H9 (cell line): ENCODE measurements at regions not wholly inside any gene's neighbourhood (a gene's known extent, or its start where the extent isn't known, plus 50 kb on each side); places are given as distances from the start of the nearest gene placed in this dataset.

Experiments used
- DNase-seq: peaks from one replicate; pipeline ENCODE4 v3.0.0-alpha.2; 2017
- H2AFZ ChIP-seq: one replicate; pipeline ENCODE4 v1.6.1; 2013; ENCODE audit warnings: mild to moderate bottlenecking, low read length, control low read depth, moderate library complexity
- H2AK5ac ChIP-seq: 2 replicates; pipeline ENCODE4 v1.6.1; 2013; ENCODE audit warnings: low read length, control low read depth, mixed read lengths; ENCODE audit not compliant: insufficient read length
- H2BK120ac ChIP-seq: one replicate; pipeline ENCODE4 v1.6.1; 2013; ENCODE audit warnings: low read depth, mild to moderate bottlenecking, low read length, control low read depth, inconsistent platforms; ENCODE audit not compliant: poor library complexity, severe bottlenecking
- H2BK12ac ChIP-seq: 2 replicates; pipeline ENCODE4 v1.6.1; 2013; ENCODE audit warnings: low read length, control low read depth, mixed read lengths, low read depth; ENCODE audit not compliant: insufficient read length
- H2BK15ac ChIP-seq: 2 replicates; pipeline ENCODE4 v1.6.1; 2013; ENCODE audit warnings: low read depth, low read length, control low read depth
- H2BK20ac ChIP-seq: one replicate; pipeline ENCODE4 v1.6.1; 2013; ENCODE audit warnings: low read depth, mild to moderate bottlenecking, low read length, control low read depth, inconsistent platforms; ENCODE audit not compliant: poor library complexity, severe bottlenecking
- H2BK5ac ChIP-seq: 2 replicates; pipeline ENCODE4 v1.6.1; 2013; ENCODE audit warnings: low read length, control low read depth, mixed read lengths; ENCODE audit not compliant: insufficient read length
- H3K14ac ChIP-seq: 2 replicates; pipeline ENCODE4 v1.6.1; 2013; ENCODE audit warnings: low read length, control low read depth; ENCODE audit not compliant: insufficient read depth
- H3K18ac ChIP-seq: 2 replicates; pipeline ENCODE4 v1.6.1; 2013; ENCODE audit warnings: low read depth, mild to moderate bottlenecking, mixed read lengths, low read length, control low read depth; ENCODE audit not compliant: insufficient read length
- H3K23ac ChIP-seq: 2 replicates; pipeline ENCODE4 v1.6.1; 2013; ENCODE audit warnings: low read length, control low read depth, mixed read lengths, low read depth; ENCODE audit not compliant: insufficient read length
- H3K23me2 ChIP-seq: 2 replicates; pipeline ENCODE4 v1.6.1; 2013; ENCODE audit warnings: low read depth, mild to moderate bottlenecking, mixed read lengths, low read length, control low read depth; ENCODE audit not compliant: insufficient read length, poor library complexity, severe bottlenecking
- H3K27ac ChIP-seq: 2 replicates; pipeline ENCODE4 v1.5.1; 2013; ENCODE audit warnings: low read length, control low read depth, mixed read lengths, low read depth; ENCODE audit not compliant: insufficient read length
- H3K27me3 ChIP-seq: 2 replicates; pipeline ENCODE4 v1.6.1; 2013; ENCODE audit warnings: low read length, control low read depth, inconsistent platforms; ENCODE audit not compliant: insufficient read depth
- H3K4ac ChIP-seq: 2 replicates; pipeline ENCODE4 v1.6.1; 2013; ENCODE audit warnings: low read depth, mild to moderate bottlenecking, control low read depth, inconsistent platforms, low read length, moderate library complexity
- H3K4me1 ChIP-seq: 2 replicates; pipeline ENCODE4 v1.6.1; 2013; ENCODE audit warnings: low read length, control low read depth, inconsistent platforms; ENCODE audit not compliant: insufficient read depth
- H3K4me2 ChIP-seq: 2 replicates; pipeline ENCODE4 v1.6.1; 2013; ENCODE audit warnings: low read length, control low read depth, mixed read lengths; ENCODE audit not compliant: insufficient read length, insufficient read depth
- H3K56ac ChIP-seq: 2 replicates; pipeline ENCODE4 v1.6.1; 2013; ENCODE audit warnings: low read depth, mild to moderate bottlenecking, mixed read lengths, low read length, control low read depth; ENCODE audit not compliant: insufficient read length
- H3K79me1 ChIP-seq: 2 replicates; pipeline ENCODE4 v1.6.1; 2013; ENCODE audit warnings: low read depth, mild to moderate bottlenecking, moderate library complexity, low read length, control low read depth, inconsistent platforms; ENCODE audit not compliant: insufficient read depth, poor library complexity, severe bottlenecking
- H3K79me2 ChIP-seq: 2 replicates; pipeline ENCODE4 v1.6.1; 2013; ENCODE audit warnings: low read length, control low read depth, inconsistent platforms; ENCODE audit not compliant: insufficient read depth
- H3K9ac ChIP-seq: 2 replicates; pipeline ENCODE4 v1.6.1; 2013; ENCODE audit warnings: low read length, control low read depth, mixed read lengths; ENCODE audit not compliant: insufficient read length; ENCODE audit errors: extremely low read depth
- H3K9me3 ChIP-seq: one replicate; pipeline ENCODE4 v1.6.1; 2013; ENCODE audit warnings: low read depth, low read length, inconsistent platforms; ENCODE audit not compliant: control insufficient read depth
- H3T11ph ChIP-seq: one replicate; pipeline ENCODE4 v1.6.1; 2013; ENCODE audit warnings: mild to moderate bottlenecking, low read length, control low read depth, inconsistent platforms
- H4K20me1 ChIP-seq: one replicate; pipeline ENCODE4 v1.6.1; 2013; ENCODE audit not compliant: control insufficient read depth, insufficient read length, insufficient read depth
- H4K5ac ChIP-seq: 2 replicates; pipeline ENCODE4 v1.6.1; 2013; ENCODE audit warnings: low read depth, mild to moderate bottlenecking, mixed read lengths, low read length, control low read depth; ENCODE audit not compliant: insufficient read length
- H4K8ac ChIP-seq: replicated peaks from 2 replicates; pipeline ENCODE4 v1.6.1; 2013; ENCODE audit warnings: low read length, control low read depth, mixed read lengths, low read depth; ENCODE audit not compliant: insufficient read length
- H4K91ac ChIP-seq: 2 replicates; pipeline ENCODE4 v1.6.1; 2013; ENCODE audit warnings: low read depth, mild to moderate bottlenecking, moderate library complexity, mixed read lengths, low read length, control low read depth; ENCODE audit not compliant: insufficient read length
- H3K27ac Mint-ChIP-seq, 3 experiments: 2 replicates in 2 of 3; 3 replicates in 1 of 3; pipeline ENCODE4 v1.8.0; 2020 to 2021; ENCODE audit warnings: mixed read lengths in 3 of 3, mild to moderate bottlenecking in 1 of 3, moderate library complexity in 1 of 3
- H3K27me3 Mint-ChIP-seq: 2 replicates; pipeline ENCODE4 v1.8.0; 2021; ENCODE audit warnings: low read depth, mild to moderate bottlenecking, moderate library complexity, mixed read lengths
- H3K36me3 Mint-ChIP-seq, 3 experiments: 2 replicates in 2 of 3; 3 replicates in 1 of 3; pipeline ENCODE4 v1.8.0; 2020 to 2021; ENCODE audit warnings: low read depth in 3 of 3, mixed read lengths in 3 of 3; ENCODE audit not compliant: insufficient read depth in 1 of 3
- H3K4me1 Mint-ChIP-seq, 2 experiments: 2 replicates each; pipeline ENCODE4 v1.8.0; 2020; ENCODE audit warnings: mixed read lengths in 2 of 2
- H3K4me3 Mint-ChIP-seq, 2 experiments: 2 replicates in 1 of 2; 3 replicates in 1 of 2; pipeline ENCODE4 v1.8.0; 2020 to 2021; ENCODE audit warnings: mild to moderate bottlenecking in 2 of 2, mixed read lengths in 2 of 2, moderate library complexity in 1 of 2
- H3K9me3 Mint-ChIP-seq, 2 experiments: 2 replicates in 1 of 2; 3 replicates in 1 of 2; pipeline ENCODE4 v1.8.0; 2020; ENCODE audit warnings: mild to moderate bottlenecking in 2 of 2, mixed read lengths in 2 of 2, moderate library complexity in 1 of 2
- CTCF ChIP-seq: fragments of 200-600 bp; sonication (generic); conservative IDR thresholded peaks from 3 replicates; pipeline ENCODE4 v1.8.0; 2021; ENCODE audit warnings: antibody characterized with exemption, mild to moderate bottlenecking
- WGBS: extraction: QIAGEN DNeasy Blood & Tissue Kit; methylation state at CpG from one replicate; pipeline ENCODE4 v1.1.7; 2013; ENCODE audit warnings: missing lambda C conversion rate, low lambda C conversion rate, mixed read lengths; ENCODE audit not compliant: insufficient read length; ENCODE audit errors: extremely low coverage; 5-methylcytosine and 5-hydroxymethylcytosine counted together

GRCh38 chr5:93188876-93189485, 392.0 kb downstream of the NR2F1-AS1 start:
- no peak overlapping the region for H3K27ac ChIP-seq
- no peak for TF ChIP-seq CTCF
- H3K18ac ChIP-seq = no peak overlapping the region
- no peaks in the 10 kb centered on the region for H3K4me1 ChIP-seq
- no peak overlapping the region for H3K4me3 Mint-ChIP-seq
- no peaks in the 10 kb centered on the region for H3K27me3 Mint-ChIP-seq
- H3K27ac Mint-ChIP-seq = no peak overlapping the region; a peak in 1 of 7 replicates
- no peak overlapping the region for H2AK5ac ChIP-seq
- 0 out of 4 replicates have a peak, but pooled peaks cover 0 to 3% of the 10 kb centered on the region in 2 experiments for H3K4me1 Mint-ChIP-seq
- no peak overlapping the region for H3K23ac ChIP-seq
- 100% methylated on average over 1 of the region's 3 CpGs for WGBS
- H3K79me2 ChIP-seq = no peaks in the 10 kb centered on the region
- H3K23me2 ChIP-seq = no peaks in the 10 kb centered on the region
- no peak overlapping the region for H2AFZ ChIP-seq
- H3K36me3 Mint-ChIP-seq = no peaks in the 10 kb centered on the region; a peak in 1 of 7 replicates
- no peak overlapping the region for H2BK12ac ChIP-seq
- H3K4me2 ChIP-seq = no peak overlapping the region
- no peak for DNase-seq
- no peak overlapping the region for H3K56ac ChIP-seq
- no peaks in the 10 kb centered on the region for H3K9me3 ChIP-seq
- no peak overlapping the region for H2BK5ac ChIP-seq
- no peak overlapping the region for H3K4ac ChIP-seq
- no peaks in the 10 kb centered on the region for H3K9me3 Mint-ChIP-seq
- H3K27me3 ChIP-seq = no peaks in the 10 kb centered on the region
- H4K91ac ChIP-seq = no peak overlapping the region
- H4K8ac ChIP-seq = no peak overlapping the region
- H3K79me1 ChIP-seq = no peaks in the 10 kb centered on the region
- H2BK120ac ChIP-seq = no peak overlapping the region
- no peak overlapping the region for H2BK20ac ChIP-seq
- H3T11ph ChIP-seq = no peak overlapping the region
- no peak overlapping the region for H2BK15ac ChIP-seq
- no peak overlapping the region for H4K5ac ChIP-seq
- H4K20me1 ChIP-seq = no peaks in the 10 kb centered on the region
- no peak overlapping the region for H3K14ac ChIP-seq
- no peak overlapping the region for H3K9ac ChIP-seq
